H9 (cell line): ENCODE measurements at regions not wholly inside any gene's neighbourhood (a gene's known extent, or its start where the extent isn't known, plus 50 kb on each side); places are given as distances from the start of the nearest gene placed in this dataset.

Experiments
- DNase-seq: peaks from one replicate; pipeline ENCODE4 v3.0.0-alpha.2; 2017
- H2AFZ ChIP-seq: one replicate; pipeline ENCODE4 v1.6.1; 2013; ENCODE audit warnings: mild to moderate bottlenecking, low read length, control low read depth, moderate library complexity
- H2AK5ac ChIP-seq: 2 replicates; pipeline ENCODE4 v1.6.1; 2013; ENCODE audit warnings: low read length, control low read depth, mixed read lengths; ENCODE audit not compliant: insufficient read length
- H2BK120ac ChIP-seq: one replicate; pipeline ENCODE4 v1.6.1; 2013; ENCODE audit warnings: low read depth, mild to moderate bottlenecking, low read length, control low read depth, inconsistent platforms; ENCODE audit not compliant: poor library complexity, severe bottlenecking
- H2BK12ac ChIP-seq: 2 replicates; pipeline ENCODE4 v1.6.1; 2013; ENCODE audit warnings: low read length, control low read depth, mixed read lengths, low read depth; ENCODE audit not compliant: insufficient read length
- H2BK15ac ChIP-seq: 2 replicates; pipeline ENCODE4 v1.6.1; 2013; ENCODE audit warnings: low read depth, low read length, control low read depth
- H2BK20ac ChIP-seq: one replicate; pipeline ENCODE4 v1.6.1; 2013; ENCODE audit warnings: low read depth, mild to moderate bottlenecking, low read length, control low read depth, inconsistent platforms; ENCODE audit not compliant: poor library complexity, severe bottlenecking
- H2BK5ac ChIP-seq: 2 replicates; pipeline ENCODE4 v1.6.1; 2013; ENCODE audit warnings: low read length, control low read depth, mixed read lengths; ENCODE audit not compliant: insufficient read length
- H3K14ac ChIP-seq: 2 replicates; pipeline ENCODE4 v1.6.1; 2013; ENCODE audit warnings: low read length, control low read depth; ENCODE audit not compliant: insufficient read depth
- H3K18ac ChIP-seq: 2 replicates; pipeline ENCODE4 v1.6.1; 2013; ENCODE audit warnings: low read depth, mild to moderate bottlenecking, mixed read lengths, low read length, control low read depth; ENCODE audit not compliant: insufficient read length
- H3K23ac ChIP-seq: 2 replicates; pipeline ENCODE4 v1.6.1; 2013; ENCODE audit warnings: low read length, control low read depth, mixed read lengths, low read depth; ENCODE audit not compliant: insufficient read length
- H3K23me2 ChIP-seq: 2 replicates; pipeline ENCODE4 v1.6.1; 2013; ENCODE audit warnings: low read depth, mild to moderate bottlenecking, mixed read lengths, low read length, control low read depth; ENCODE audit not compliant: insufficient read length, poor library complexity, severe bottlenecking
- H3K27ac ChIP-seq: 2 replicates; pipeline ENCODE4 v1.5.1; 2013; ENCODE audit warnings: low read length, control low read depth, mixed read lengths, low read depth; ENCODE audit not compliant: insufficient read length
- H3K27me3 ChIP-seq: 2 replicates; pipeline ENCODE4 v1.6.1; 2013; ENCODE audit warnings: low read length, control low read depth, inconsistent platforms; ENCODE audit not compliant: insufficient read depth
- H3K4ac ChIP-seq: 2 replicates; pipeline ENCODE4 v1.6.1; 2013; ENCODE audit warnings: low read depth, mild to moderate bottlenecking, control low read depth, inconsistent platforms, low read length, moderate library complexity
- H3K4me1 ChIP-seq: 2 replicates; pipeline ENCODE4 v1.6.1; 2013; ENCODE audit warnings: low read length, control low read depth, inconsistent platforms; ENCODE audit not compliant: insufficient read depth
- H3K4me2 ChIP-seq: 2 replicates; pipeline ENCODE4 v1.6.1; 2013; ENCODE audit warnings: low read length, control low read depth, mixed read lengths; ENCODE audit not compliant: insufficient read length, insufficient read depth
- H3K56ac ChIP-seq: 2 replicates; pipeline ENCODE4 v1.6.1; 2013; ENCODE audit warnings: low read depth, mild to moderate bottlenecking, mixed read lengths, low read length, control low read depth; ENCODE audit not compliant: insufficient read length
- H3K79me1 ChIP-seq: 2 replicates; pipeline ENCODE4 v1.6.1; 2013; ENCODE audit warnings: low read depth, mild to moderate bottlenecking, moderate library complexity, low read length, control low read depth, inconsistent platforms; ENCODE audit not compliant: insufficient read depth, poor library complexity, severe bottlenecking
- H3K79me2 ChIP-seq: 2 replicates; pipeline ENCODE4 v1.6.1; 2013; ENCODE audit warnings: low read length, control low read depth, inconsistent platforms; ENCODE audit not compliant: insufficient read depth
- H3K9ac ChIP-seq: 2 replicates; pipeline ENCODE4 v1.6.1; 2013; ENCODE audit warnings: low read length, control low read depth, mixed read lengths; ENCODE audit not compliant: insufficient read length; ENCODE audit errors: extremely low read depth
- H3K9me3 ChIP-seq: one replicate; pipeline ENCODE4 v1.6.1; 2013; ENCODE audit warnings: low read depth, low read length, inconsistent platforms; ENCODE audit not compliant: control insufficient read depth
- H3T11ph ChIP-seq: one replicate; pipeline ENCODE4 v1.6.1; 2013; ENCODE audit warnings: mild to moderate bottlenecking, low read length, control low read depth, inconsistent platforms
- H4K20me1 ChIP-seq: one replicate; pipeline ENCODE4 v1.6.1; 2013; ENCODE audit not compliant: control insufficient read depth, insufficient read length, insufficient read depth
- H4K5ac ChIP-seq: 2 replicates; pipeline ENCODE4 v1.6.1; 2013; ENCODE audit warnings: low read depth, mild to moderate bottlenecking, mixed read lengths, low read length, control low read depth; ENCODE audit not compliant: insufficient read length
- H4K8ac ChIP-seq: replicated peaks from 2 replicates; pipeline ENCODE4 v1.6.1; 2013; ENCODE audit warnings: low read length, control low read depth, mixed read lengths, low read depth; ENCODE audit not compliant: insufficient read length
- H4K91ac ChIP-seq: 2 replicates; pipeline ENCODE4 v1.6.1; 2013; ENCODE audit warnings: low read depth, mild to moderate bottlenecking, moderate library complexity, mixed read lengths, low read length, control low read depth; ENCODE audit not compliant: insufficient read length
- H3K27ac Mint-ChIP-seq, 3 experiments: 2 replicates in 2 of 3; 3 replicates in 1 of 3; pipeline ENCODE4 v1.8.0; 2020 to 2021; ENCODE audit warnings: mixed read lengths in 3 of 3, mild to moderate bottlenecking in 1 of 3, moderate library complexity in 1 of 3
- H3K27me3 Mint-ChIP-seq: 2 replicates; pipeline ENCODE4 v1.8.0; 2021; ENCODE audit warnings: low read depth, mild to moderate bottlenecking, moderate library complexity, mixed read lengths
- H3K36me3 Mint-ChIP-seq, 3 experiments: 2 replicates in 2 of 3; 3 replicates in 1 of 3; pipeline ENCODE4 v1.8.0; 2020 to 2021; ENCODE audit warnings: low read depth in 3 of 3, mixed read lengths in 3 of 3; ENCODE audit not compliant: insufficient read depth in 1 of 3
- H3K4me1 Mint-ChIP-seq, 2 experiments: 2 replicates each; pipeline ENCODE4 v1.8.0; 2020; ENCODE audit warnings: mixed read lengths in 2 of 2
- H3K4me3 Mint-ChIP-seq, 2 experiments: 2 replicates in 1 of 2; 3 replicates in 1 of 2; pipeline ENCODE4 v1.8.0; 2020 to 2021; ENCODE audit warnings: mild to moderate bottlenecking in 2 of 2, mixed read lengths in 2 of 2, moderate library complexity in 1 of 2
- H3K9me3 Mint-ChIP-seq, 2 experiments: 2 replicates in 1 of 2; 3 replicates in 1 of 2; pipeline ENCODE4 v1.8.0; 2020; ENCODE audit warnings: mild to moderate bottlenecking in 2 of 2, mixed read lengths in 2 of 2, moderate library complexity in 1 of 2
- TF ChIP-seq, protein P1 (sequence below): fragments of 200-600 bp; sonication (generic); conservative IDR thresholded peaks from 3 replicates; pipeline ENCODE4 v1.8.0; 2021; ENCODE audit warnings: antibody characterized with exemption, mild to moderate bottlenecking

DNA sequence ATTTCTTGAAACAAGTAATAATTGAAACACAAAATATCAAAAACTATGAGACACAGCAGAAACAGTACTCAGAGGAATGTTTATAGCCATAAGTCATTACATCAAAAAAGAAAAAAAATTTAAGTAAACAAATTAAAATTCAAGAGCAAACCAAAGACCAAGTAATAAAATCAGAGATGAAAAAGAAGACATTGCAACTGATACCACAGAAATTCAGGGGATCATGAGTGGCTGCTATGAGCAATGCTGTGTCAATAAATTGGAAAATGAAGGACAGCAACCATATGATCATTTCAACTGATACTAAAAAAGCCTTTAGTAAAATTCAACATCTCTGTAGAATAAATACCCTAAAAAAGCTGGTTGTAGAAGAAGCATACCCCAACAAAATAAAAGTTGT is 644.1 kb upstream of the BCHE start:
- no peak overlapping the region for H2BK5ac ChIP-seq
- no peak overlapping the region for H3K27ac Mint-ChIP-seq
- no peaks in the 10 kb centered on the region for H3K79me1 ChIP-seq
- no peak overlapping the region for H4K5ac ChIP-seq
- no peaks in the 10 kb centered on the region for H3K27me3 ChIP-seq
- H3K4me3 Mint-ChIP-seq = no peak overlapping the region
- H3K9me3 ChIP-seq = no peaks in the 10 kb centered on the region
- no peaks in the 10 kb centered on the region for H3K36me3 Mint-ChIP-seq
- no peak overlapping the region for H3K27ac ChIP-seq
- H2BK15ac ChIP-seq = no peak overlapping the region
- H3K9me3 Mint-ChIP-seq = no peaks in the 10 kb centered on the region
- H3K14ac ChIP-seq = no peak overlapping the region
- no peak overlapping the region for H3K18ac ChIP-seq
- no peaks in the 10 kb centered on the region for H3K4me1 Mint-ChIP-seq
- no peak overlapping the region for H2BK20ac ChIP-seq
- no peak overlapping the region for H4K8ac ChIP-seq
- no peak overlapping the region for H2BK12ac ChIP-seq
- no peaks in the 10 kb centered on the region for H3K79me2 ChIP-seq
- no peak overlapping the region for H3K23ac ChIP-seq
- H3K9ac ChIP-seq = no peak overlapping the region
- H3K27me3 Mint-ChIP-seq = no peaks in the 10 kb centered on the region
- H4K20me1 ChIP-seq = no peaks in the 10 kb centered on the region
- H2AK5ac ChIP-seq = no peak overlapping the region
- no peak overlapping the region for H3K56ac ChIP-seq
- H3K23me2 ChIP-seq = no peaks in the 10 kb centered on the region
- TF ChIP-seq, protein P1, sequence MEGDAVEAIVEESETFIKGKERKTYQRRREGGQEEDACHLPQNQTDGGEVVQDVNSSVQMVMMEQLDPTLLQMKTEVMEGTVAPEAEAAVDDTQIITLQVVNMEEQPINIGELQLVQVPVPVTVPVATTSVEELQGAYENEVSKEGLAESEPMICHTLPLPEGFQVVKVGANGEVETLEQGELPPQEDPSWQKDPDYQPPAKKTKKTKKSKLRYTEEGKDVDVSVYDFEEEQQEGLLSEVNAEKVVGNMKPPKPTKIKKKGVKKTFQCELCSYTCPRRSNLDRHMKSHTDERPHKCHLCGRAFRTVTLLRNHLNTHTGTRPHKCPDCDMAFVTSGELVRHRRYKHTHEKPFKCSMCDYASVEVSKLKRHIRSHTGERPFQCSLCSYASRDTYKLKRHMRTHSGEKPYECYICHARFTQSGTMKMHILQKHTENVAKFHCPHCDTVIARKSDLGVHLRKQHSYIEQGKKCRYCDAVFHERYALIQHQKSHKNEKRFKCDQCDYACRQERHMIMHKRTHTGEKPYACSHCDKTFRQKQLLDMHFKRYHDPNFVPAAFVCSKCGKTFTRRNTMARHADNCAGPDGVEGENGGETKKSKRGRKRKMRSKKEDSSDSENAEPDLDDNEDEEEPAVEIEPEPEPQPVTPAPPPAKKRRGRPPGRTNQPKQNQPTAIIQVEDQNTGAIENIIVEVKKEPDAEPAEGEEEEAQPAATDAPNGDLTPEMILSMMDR = no peak
- no peak overlapping the region for H3K4me2 ChIP-seq
- no peak overlapping the region for H3K4ac ChIP-seq
- no peak overlapping the region for H2AFZ ChIP-seq
- H3T11ph ChIP-seq = no peak overlapping the region
- no peak overlapping the region for H4K91ac ChIP-seq
- no peak for DNase-seq
- no peaks in the 10 kb centered on the region for H3K4me1 ChIP-seq
- H2BK120ac ChIP-seq = no peak overlapping the region
